Mucosa of stomach (tissue), 1 donor: ENCODE measurements at regions not wholly inside any gene's neighbourhood (a gene's known extent, or its start where the extent isn't known, plus 50 kb on each side); places are given as distances from the start of the nearest gene placed in this dataset.

Experiments used
- H3K27me3 ChIP-seq: one replicate; pipeline ENCODE4 v1.7.0; 2013; ENCODE audit warnings: mild to moderate bottlenecking, low read length; ENCODE audit not compliant: control insufficient read depth, insufficient read depth
- H3K36me3 ChIP-seq: one replicate; pipeline ENCODE4 v1.7.0; 2013; ENCODE audit warnings: low read length; ENCODE audit not compliant: control insufficient read depth, insufficient read depth
- H3K4me1 ChIP-seq: one replicate; pipeline ENCODE4 v1.7.0; 2013; ENCODE audit warnings: mild to moderate bottlenecking, low read length; ENCODE audit not compliant: control insufficient read depth, insufficient read depth
- H3K4me3 ChIP-seq: one replicate; pipeline ENCODE4 v1.7.0; 2013; ENCODE audit warnings: low read length
- H3K9ac ChIP-seq: one replicate; pipeline ENCODE4 v1.7.0; 2013; ENCODE audit warnings: mild to moderate bottlenecking, low read length, moderate library complexity
- H3K9me3 ChIP-seq: one replicate; pipeline ENCODE4 v1.7.0; 2013; ENCODE audit warnings: mild to moderate bottlenecking, low read length, moderate library complexity; ENCODE audit not compliant: control insufficient read depth
- donor health status: Pancreatic carcinoma.

GRCh38 chr4:96531836-96532235 is 691.9 kb downstream of the PDHA2 start:
- Histone ChIP-seq H3K9ac (no peak overlapping the region), H3K36me3 (no peaks in the 10 kb centered on the region), H3K9me3 (no peaks in the 10 kb centered on the region), H3K4me1 (no peaks in the 10 kb centered on the region), H3K27me3 (no peaks in the 10 kb centered on the region), H3K4me3 (no peak overlapping the region)

GRCh38 chr4:96543346-96543745 is 703.5 kb downstream of the PDHA2 start:
- H3K4me1 ChIP-seq, result no peaks in the 10 kb centered on the region
- H3K9me3 ChIP-seq, result no peaks in the 10 kb centered on the region
- no peaks in the 10 kb centered on the region for H3K36me3 ChIP-seq
- no peaks in the 10 kb centered on the region for H3K27me3 ChIP-seq
- no peak overlapping the region for H3K4me3 ChIP-seq
- H3K9ac ChIP-seq, result no peak overlapping the region

GRCh38 chr4:96558466-96558865 is 718.6 kb downstream of the PDHA2 start:
- Histone ChIP-seq H3K36me3 (no peaks in the 10 kb centered on the region), H3K9me3 (no peaks in the 10 kb centered on the region), H3K9ac (no peak overlapping the region), H3K4me1 (no peaks in the 10 kb centered on the region), H3K4me3 (no peak overlapping the region), H3K27me3 (no peaks in the 10 kb centered on the region)

- Histone ChIP-seq H3K9ac (no peak overlapping the region), H3K27me3 (no peaks in the 10 kb centered on the region), H3K9me3 (no peaks in the 10 kb centered on the region), H3K36me3 (no peaks in the 10 kb centered on the region), H3K4me1 (no peaks in the 10 kb centered on the region), H3K4me3 (no peak overlapping the region)
These were observed 726.9 kb downstream of the PDHA2 start for GRCh38 chr4:96566755-96567154.

GRCh38 chr4:96585304-96585703 is 745.4 kb downstream of the PDHA2 start:
- Histone ChIP-seq H3K36me3 (no peaks in the 10 kb centered on the region), H3K4me3 (no peak overlapping the region), H3K9ac (no peak overlapping the region), H3K9me3 (no peaks in the 10 kb centered on the region), H3K27me3 (no peaks in the 10 kb centered on the region), H3K4me1 (no peaks in the 10 kb centered on the region)

- H3K36me3 ChIP-seq, result no peaks in the 10 kb centered on the region
- H3K27me3 ChIP-seq, result no peaks in the 10 kb centered on the region
- no peak overlapping the region for H3K9ac ChIP-seq
- H3K4me1 ChIP-seq, result peaks cover 6% of the 10 kb centered on the region
- no peak overlapping the region for H3K4me3 ChIP-seq
- H3K9me3 ChIP-seq, result no peaks in the 10 kb centered on the region
These were observed 753.5 kb downstream of the PDHA2 start for GRCh38 chr4:96593422-96593821.

GRCh38 chr4:96598465-96598864 is 758.6 kb downstream of the PDHA2 start:
- H3K4me3 ChIP-seq, result no peak overlapping the region
- no peaks in the 10 kb centered on the region for H3K9me3 ChIP-seq
- H3K36me3 ChIP-seq, result no peaks in the 10 kb centered on the region
- H3K4me1 ChIP-seq, result peaks cover 3% of the 10 kb centered on the region
- no peak overlapping the region for H3K9ac ChIP-seq
- H3K27me3 ChIP-seq, result no peaks in the 10 kb centered on the region

- H3K4me3 ChIP-seq, result no peak overlapping the region
- H3K36me3 ChIP-seq, result no peaks in the 10 kb centered on the region
- H3K9ac ChIP-seq, result no peak overlapping the region
- no peaks in the 10 kb centered on the region for H3K27me3 ChIP-seq
- H3K4me1 ChIP-seq, result no peaks in the 10 kb centered on the region
- no peaks in the 10 kb centered on the region for H3K9me3 ChIP-seq
These were observed 759.9 kb downstream of the PDHA2 start for GRCh38 chr4:96599752-96600151.

GRCh38 chr4:96602661-96603060 is 762.8 kb downstream of the PDHA2 start:
- no peaks in the 10 kb centered on the region for H3K36me3 ChIP-seq
- no peaks in the 10 kb centered on the region for H3K4me1 ChIP-seq
- H3K27me3 ChIP-seq, result no peaks in the 10 kb centered on the region
- no peaks in the 10 kb centered on the region for H3K9me3 ChIP-seq
- no peak overlapping the region for H3K4me3 ChIP-seq
- no peak overlapping the region for H3K9ac ChIP-seq

- Histone ChIP-seq H3K27me3 (no peaks in the 10 kb centered on the region), H3K9ac (no peak overlapping the region)
These were observed 763.7 kb downstream of the PDHA2 start for GRCh38 chr4:96603641-96604040.

GRCh38 chr4:96606451-96606850 is 766.6 kb downstream of the PDHA2 start:
- Histone ChIP-seq H3K36me3 (no peaks in the 10 kb centered on the region), H3K9ac (no peak overlapping the region), H3K4me1 (no peaks in the 10 kb centered on the region), H3K4me3 (no peak overlapping the region), H3K27me3 (no peaks in the 10 kb centered on the region), H3K9me3 (no peaks in the 10 kb centered on the region)

More at GRCh38 chr4:96603641-96604040, 763.7 kb downstream of the PDHA2 start:
- no peaks in the 10 kb centered on the region for H3K4me1 ChIP-seq
- H3K4me3 ChIP-seq, result no peak overlapping the region
- no peaks in the 10 kb centered on the region for H3K36me3 ChIP-seq
- no peaks in the 10 kb centered on the region for H3K9me3 ChIP-seq

- Histone ChIP-seq H3K4me1 (no peaks in the 10 kb centered on the region), H3K4me3 (no peak overlapping the region), H3K27me3 (no peaks in the 10 kb centered on the region), H3K9ac (no peak overlapping the region), H3K36me3 (no peaks in the 10 kb centered on the region), H3K9me3 (no peaks in the 10 kb centered on the region)
These were observed 786.1 kb downstream of the PDHA2 start for GRCh38 chr4:96626023-96626422.

GRCh38 chr4:96630839-96631238 is 790.9 kb downstream of the PDHA2 start:
- no peak overlapping the region for H3K9ac ChIP-seq
- H3K4me3 ChIP-seq, result no peak overlapping the region
- H3K4me1 ChIP-seq, result no peaks in the 10 kb centered on the region
- H3K36me3 ChIP-seq, result no peaks in the 10 kb centered on the region
- H3K27me3 ChIP-seq, result no peaks in the 10 kb centered on the region
- H3K9me3 ChIP-seq, result no peaks in the 10 kb centered on the region
